Prostate gland (tissue), 2 donors: ENCODE measurements at regions not wholly inside any gene's neighbourhood (a gene's known extent, or its start where the extent isn't known, plus 50 kb on each side); places are given as distances from the start of the nearest gene placed in this dataset.
"Not testable (repeated sequence)": the region's sequence is repeated elsewhere in the genome, so short reads cannot be mapped to it uniquely, and the experiment has no call there.

Source experiments
- DNase-seq: peaks from one replicate; pipeline ENCODE4 v3.0.0-alpha.2; 2019; ENCODE audit warnings: low spot score
- H3K27ac ChIP-seq, 2 donors: fragments of 200-600 bp; sonication (generic); 2 replicates each; pipeline ENCODE4 v1.5.1; 2017 to 2019
- H3K27me3 ChIP-seq: fragments of 200-600 bp; sonication (generic); replicated peaks from 2 replicates; pipeline ENCODE4 v1.5.1; 2019; ENCODE audit not compliant: insufficient read depth
- H3K36me3 ChIP-seq, 2 donors: fragments of 200-600 bp; sonication (generic); 1 replicate in 1 of 2; 2 replicates in 1 of 2; pipeline versions ENCODE4 v1.5.1 to v1.8.1; 2017 to 2019
- H3K4me1 ChIP-seq: fragments of 200-600 bp; sonication (generic); replicated peaks from 2 replicates; pipeline ENCODE4 v1.5.1; 2019
- H3K4me3 ChIP-seq, 2 donors: fragments of 200-600 bp; sonication (generic); 2 replicates each; pipeline ENCODE4 v1.5.1; 2017 to 2019
- H3K9me3 ChIP-seq: fragments of 200-600 bp; sonication (generic); 2 replicates; pipeline ENCODE4 v1.5.1; 2017
- POLR2A ChIP-seq: fragments of 450-650 bp; IDR thresholded peaks from one replicate; pipeline ENCODE4 v1.6.1; 2016; ENCODE audit warnings: antibody characterized with exemption, mild to moderate bottlenecking
- POLR2AphosphoS5 ChIP-seq: sonication (generic); formaldehyde crosslinking; IDR thresholded peaks from one replicate; pipeline ENCODE4 v1.6.1; 2017; ENCODE audit warnings: antibody characterized with exemption
- WGBS: methylation state at CpG from one replicate; pipeline ENCODE4 v1.1.5; 2018; 5-methylcytosine and 5-hydroxymethylcytosine counted together
- intact Hi-C: fragments of 100-400 bp; cut with DNase I; formaldehyde crosslinking; loops from one replicate; pipeline ENCODE4 v1.14.2; 2022
- TF ChIP-seq, protein P1 (sequence below), 4 experiments: fragments of 200-600 bp in 2 of 4; fragments of 450-650 bp in 2 of 4; sonication (generic) in 2 of 4; IDR thresholded peaks; 1 replicate in 3 of 4; 2 replicates in 1 of 4; pipeline ENCODE4 v1.5.1; 2016 to 2019; ENCODE audit warnings: antibody characterized with exemption in 4 of 4, mild to moderate bottlenecking in 2 of 4, moderate library complexity in 2 of 4

DNA sequence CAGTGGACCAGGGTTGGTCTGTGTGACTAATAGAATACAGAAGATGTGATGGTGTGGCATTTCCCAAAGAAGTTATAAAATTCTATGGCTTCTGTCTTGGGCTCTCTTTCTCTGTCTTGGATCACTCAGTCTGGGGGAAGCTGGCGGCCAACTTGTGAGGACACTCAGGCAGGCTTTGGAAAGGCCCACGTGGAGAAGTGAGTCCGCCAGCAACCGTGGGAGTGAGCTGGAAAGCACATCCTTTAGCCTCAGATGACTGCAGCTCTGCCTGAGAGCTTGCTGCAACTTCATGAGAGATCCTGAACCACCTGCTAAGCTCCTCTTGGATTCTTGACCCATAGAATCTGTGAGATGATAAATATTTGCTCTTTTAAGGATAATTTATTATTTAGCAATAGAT, 72.0 kb upstream of the RASGRP1 start:
- no peaks in the 10 kb centered on the region for H3K36me3 ChIP-seq
- no peak for DNase-seq
- no peak overlapping the region for H3K27ac ChIP-seq
- H3K27me3 ChIP-seq, result no peaks in the 10 kb centered on the region
- intact Hi-C loops, result no loop called here
- WGBS, result 70% methylated on average over 4 of the region's 4 CpGs
- H3K9me3 ChIP-seq, result no peaks in the 10 kb centered on the region
- H3K4me3 ChIP-seq, result no peak overlapping the region
- TF ChIP-seq POLR2A (no peak), POLR2AphosphoS5 (no peak)
- TF ChIP-seq, protein P1, sequence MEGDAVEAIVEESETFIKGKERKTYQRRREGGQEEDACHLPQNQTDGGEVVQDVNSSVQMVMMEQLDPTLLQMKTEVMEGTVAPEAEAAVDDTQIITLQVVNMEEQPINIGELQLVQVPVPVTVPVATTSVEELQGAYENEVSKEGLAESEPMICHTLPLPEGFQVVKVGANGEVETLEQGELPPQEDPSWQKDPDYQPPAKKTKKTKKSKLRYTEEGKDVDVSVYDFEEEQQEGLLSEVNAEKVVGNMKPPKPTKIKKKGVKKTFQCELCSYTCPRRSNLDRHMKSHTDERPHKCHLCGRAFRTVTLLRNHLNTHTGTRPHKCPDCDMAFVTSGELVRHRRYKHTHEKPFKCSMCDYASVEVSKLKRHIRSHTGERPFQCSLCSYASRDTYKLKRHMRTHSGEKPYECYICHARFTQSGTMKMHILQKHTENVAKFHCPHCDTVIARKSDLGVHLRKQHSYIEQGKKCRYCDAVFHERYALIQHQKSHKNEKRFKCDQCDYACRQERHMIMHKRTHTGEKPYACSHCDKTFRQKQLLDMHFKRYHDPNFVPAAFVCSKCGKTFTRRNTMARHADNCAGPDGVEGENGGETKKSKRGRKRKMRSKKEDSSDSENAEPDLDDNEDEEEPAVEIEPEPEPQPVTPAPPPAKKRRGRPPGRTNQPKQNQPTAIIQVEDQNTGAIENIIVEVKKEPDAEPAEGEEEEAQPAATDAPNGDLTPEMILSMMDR (IDR thresholded peaks at IDR 0.05), result no peak
- no peaks in the 10 kb centered on the region for H3K4me1 ChIP-seq

DNA sequence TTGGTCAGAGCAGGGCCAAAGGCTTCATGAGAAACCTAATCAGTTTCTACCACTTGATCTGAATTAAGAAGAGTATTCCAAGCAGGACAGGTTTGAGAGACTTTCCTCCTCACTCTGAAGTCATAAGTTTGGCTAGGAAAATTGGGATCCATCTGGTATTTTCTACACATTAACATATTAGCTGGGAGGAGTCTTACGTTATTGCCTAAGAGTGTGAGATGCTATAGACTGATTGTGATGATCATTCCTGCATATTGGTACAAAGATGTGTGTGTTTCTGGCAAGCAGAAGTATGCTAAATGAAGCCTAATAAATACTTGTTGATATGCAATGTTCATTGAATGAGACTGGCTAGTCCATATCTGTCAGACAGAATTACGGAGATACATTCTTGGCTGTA, 73.5 kb upstream of the RASGRP1 start:
- H3K9me3 ChIP-seq, result no peaks in the 10 kb centered on the region
- intact Hi-C loops, result no loop called here
- H3K27ac ChIP-seq, result no peak overlapping the region
- TF ChIP-seq POLR2A (no peak), POLR2AphosphoS5 (no peak)
- TF ChIP-seq, protein P1 (IDR thresholded peaks at IDR 0.05), result no peak
- no peaks in the 10 kb centered on the region for H3K4me1 ChIP-seq
- no peaks in the 10 kb centered on the region for H3K36me3 ChIP-seq
- H3K27me3 ChIP-seq, result no peaks in the 10 kb centered on the region
- DNase-seq, result no peak
- 72% methylated on average over 2 of the region's 2 CpGs for WGBS
- H3K4me3 ChIP-seq, result no peak overlapping the region

DNA sequence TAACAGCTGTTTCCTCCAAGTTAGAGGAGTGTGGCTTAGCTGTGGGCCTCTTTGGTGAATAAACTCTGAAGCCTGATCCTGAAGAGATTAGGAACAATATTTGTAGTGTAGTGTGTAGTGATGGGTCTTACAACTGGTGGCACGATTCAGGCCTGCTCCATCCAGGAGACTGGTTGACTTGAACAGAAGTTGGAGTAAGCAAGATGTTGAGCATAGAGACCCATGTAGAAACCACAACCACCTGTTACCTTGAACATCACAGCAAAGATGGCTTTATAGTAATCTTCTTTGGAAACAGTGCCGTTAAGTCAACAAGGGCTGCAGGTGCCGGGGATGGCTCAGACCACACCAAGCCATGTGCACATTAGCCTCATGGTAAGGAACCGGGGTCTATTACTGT, 74.2 kb upstream of the RASGRP1 start:
- Histone ChIP-seq H3K4me3 (no peak overlapping the region), H3K36me3 (no peaks in the 10 kb centered on the region), H3K9me3 (no peaks in the 10 kb centered on the region), H3K27me3 (no peaks in the 10 kb centered on the region), H3K4me1 (no peaks in the 10 kb centered on the region), H3K27ac (no peak overlapping the region)
- TF ChIP-seq POLR2A (no peak), POLR2AphosphoS5 (no peak)
- TF ChIP-seq, protein P1 (IDR thresholded peaks at IDR 0.05), result no peak
- no peak for DNase-seq
- WGBS, result 95% methylated on average over 4 of the region's 4 CpGs
- intact Hi-C loops, result no loop called here

DNA sequence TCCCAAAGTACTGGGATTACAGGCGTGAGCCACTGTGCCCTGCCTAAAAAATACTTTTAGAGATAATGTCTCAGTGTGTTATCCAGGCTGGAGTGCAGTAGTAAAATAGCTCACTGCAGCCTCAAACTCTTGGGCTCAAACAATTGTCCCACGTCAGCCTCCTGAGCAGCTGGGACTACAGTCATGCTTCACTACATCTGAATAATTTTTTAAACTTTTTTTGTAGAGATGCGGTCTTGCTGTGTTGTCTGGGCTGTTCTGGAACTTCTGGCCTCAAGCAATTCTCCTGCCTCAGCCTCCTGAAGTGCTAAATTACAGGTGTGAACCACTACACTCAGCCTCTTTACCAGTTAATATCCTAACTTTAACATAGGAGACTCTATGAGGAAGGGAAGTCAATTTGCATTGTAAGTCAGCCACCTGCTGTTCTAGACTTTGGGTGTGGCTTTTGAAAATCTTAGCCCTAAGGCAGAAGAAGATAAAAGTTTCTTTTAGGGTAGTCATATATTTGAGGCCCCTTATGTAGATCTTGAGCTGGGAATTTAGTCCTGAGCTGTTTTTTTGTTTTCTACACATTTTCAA, 78.2 kb upstream of the RASGRP1 start:
- H3K36me3 ChIP-seq, result no peaks in the 10 kb centered on the region
- no peak for DNase-seq
- no peak overlapping the region for H3K27ac ChIP-seq
- TF ChIP-seq POLR2A, result no peak
- no peak for TF ChIP-seq POLR2AphosphoS5
- TF ChIP-seq, protein P1 (IDR thresholded peaks at IDR 0.05), result no peak
- H3K27me3 ChIP-seq, result no peaks in the 10 kb centered on the region
- H3K4me3 ChIP-seq, result no peak overlapping the region
- H3K9me3 ChIP-seq, result no peaks in the 10 kb centered on the region
- intact Hi-C loops, result no loop called here
- WGBS, result 67% methylated on average over 3 of the region's 3 CpGs
- H3K4me1 ChIP-seq, result no peaks in the 10 kb centered on the region

DNA sequence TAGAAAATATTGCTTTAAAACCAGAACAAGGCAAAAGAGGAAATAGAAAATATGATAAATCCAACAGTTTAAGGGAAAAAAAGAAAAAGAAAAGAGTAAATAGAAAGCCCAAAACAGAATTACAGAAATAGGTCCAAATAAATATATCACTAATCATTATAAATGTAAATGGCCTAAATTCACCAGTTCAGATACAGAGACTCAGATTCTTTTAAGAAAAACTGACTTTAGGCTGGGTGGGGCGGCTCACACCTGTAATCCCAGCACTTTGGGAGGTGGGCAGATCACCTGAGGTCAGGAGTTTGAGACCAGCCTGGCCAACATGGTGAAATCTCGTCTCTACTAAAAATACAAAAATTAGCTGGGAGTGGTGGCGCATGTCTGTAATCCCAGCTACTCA, 79.7 kb upstream of the RASGRP1 start:
- H3K9me3 ChIP-seq, H3K27ac ChIP-seq, DNase-seq, intact Hi-C loops, H3K4me1 ChIP-seq, H3K36me3 ChIP-seq, H3K4me3 ChIP-seq, H3K27me3 ChIP-seq: not testable (repeated sequence)
- WGBS, result 93% methylated on average over 3 of the region's 3 CpGs
